H9 (cell line): ENCODE measurements at regions not wholly inside any gene's neighbourhood (a gene's known extent, or its start where the extent isn't known, plus 50 kb on each side); places are given as distances from the start of the nearest gene placed in this dataset.

Experiments used
- DNase-seq: peaks from one replicate; pipeline ENCODE4 v3.0.0-alpha.2; 2017
- H2AFZ ChIP-seq: one replicate; pipeline ENCODE4 v1.6.1; 2013; ENCODE audit warnings: mild to moderate bottlenecking, low read length, control low read depth, moderate library complexity
- H2AK5ac ChIP-seq: 2 replicates; pipeline ENCODE4 v1.6.1; 2013; ENCODE audit warnings: low read length, control low read depth, mixed read lengths; ENCODE audit not compliant: insufficient read length
- H2BK120ac ChIP-seq: one replicate; pipeline ENCODE4 v1.6.1; 2013; ENCODE audit warnings: low read depth, mild to moderate bottlenecking, low read length, control low read depth, inconsistent platforms; ENCODE audit not compliant: poor library complexity, severe bottlenecking
- H2BK12ac ChIP-seq: 2 replicates; pipeline ENCODE4 v1.6.1; 2013; ENCODE audit warnings: low read length, control low read depth, mixed read lengths, low read depth; ENCODE audit not compliant: insufficient read length
- H2BK15ac ChIP-seq: 2 replicates; pipeline ENCODE4 v1.6.1; 2013; ENCODE audit warnings: low read depth, low read length, control low read depth
- H2BK20ac ChIP-seq: one replicate; pipeline ENCODE4 v1.6.1; 2013; ENCODE audit warnings: low read depth, mild to moderate bottlenecking, low read length, control low read depth, inconsistent platforms; ENCODE audit not compliant: poor library complexity, severe bottlenecking
- H2BK5ac ChIP-seq: 2 replicates; pipeline ENCODE4 v1.6.1; 2013; ENCODE audit warnings: low read length, control low read depth, mixed read lengths; ENCODE audit not compliant: insufficient read length
- H3K14ac ChIP-seq: 2 replicates; pipeline ENCODE4 v1.6.1; 2013; ENCODE audit warnings: low read length, control low read depth; ENCODE audit not compliant: insufficient read depth
- H3K18ac ChIP-seq: 2 replicates; pipeline ENCODE4 v1.6.1; 2013; ENCODE audit warnings: low read depth, mild to moderate bottlenecking, mixed read lengths, low read length, control low read depth; ENCODE audit not compliant: insufficient read length
- H3K23ac ChIP-seq: 2 replicates; pipeline ENCODE4 v1.6.1; 2013; ENCODE audit warnings: low read length, control low read depth, mixed read lengths, low read depth; ENCODE audit not compliant: insufficient read length
- H3K23me2 ChIP-seq: 2 replicates; pipeline ENCODE4 v1.6.1; 2013; ENCODE audit warnings: low read depth, mild to moderate bottlenecking, mixed read lengths, low read length, control low read depth; ENCODE audit not compliant: insufficient read length, poor library complexity, severe bottlenecking
- H3K27ac ChIP-seq: 2 replicates; pipeline ENCODE4 v1.5.1; 2013; ENCODE audit warnings: low read length, control low read depth, mixed read lengths, low read depth; ENCODE audit not compliant: insufficient read length
- H3K27me3 ChIP-seq: 2 replicates; pipeline ENCODE4 v1.6.1; 2013; ENCODE audit warnings: low read length, control low read depth, inconsistent platforms; ENCODE audit not compliant: insufficient read depth
- H3K4ac ChIP-seq: 2 replicates; pipeline ENCODE4 v1.6.1; 2013; ENCODE audit warnings: low read depth, mild to moderate bottlenecking, control low read depth, inconsistent platforms, low read length, moderate library complexity
- H3K4me1 ChIP-seq: 2 replicates; pipeline ENCODE4 v1.6.1; 2013; ENCODE audit warnings: low read length, control low read depth, inconsistent platforms; ENCODE audit not compliant: insufficient read depth
- H3K4me2 ChIP-seq: 2 replicates; pipeline ENCODE4 v1.6.1; 2013; ENCODE audit warnings: low read length, control low read depth, mixed read lengths; ENCODE audit not compliant: insufficient read length, insufficient read depth
- H3K56ac ChIP-seq: 2 replicates; pipeline ENCODE4 v1.6.1; 2013; ENCODE audit warnings: low read depth, mild to moderate bottlenecking, mixed read lengths, low read length, control low read depth; ENCODE audit not compliant: insufficient read length
- H3K79me1 ChIP-seq: 2 replicates; pipeline ENCODE4 v1.6.1; 2013; ENCODE audit warnings: low read depth, mild to moderate bottlenecking, moderate library complexity, low read length, control low read depth, inconsistent platforms; ENCODE audit not compliant: insufficient read depth, poor library complexity, severe bottlenecking
- H3K79me2 ChIP-seq: 2 replicates; pipeline ENCODE4 v1.6.1; 2013; ENCODE audit warnings: low read length, control low read depth, inconsistent platforms; ENCODE audit not compliant: insufficient read depth
- H3K9ac ChIP-seq: 2 replicates; pipeline ENCODE4 v1.6.1; 2013; ENCODE audit warnings: low read length, control low read depth, mixed read lengths; ENCODE audit not compliant: insufficient read length; ENCODE audit errors: extremely low read depth
- H3K9me3 ChIP-seq: one replicate; pipeline ENCODE4 v1.6.1; 2013; ENCODE audit warnings: low read depth, low read length, inconsistent platforms; ENCODE audit not compliant: control insufficient read depth
- H3T11ph ChIP-seq: one replicate; pipeline ENCODE4 v1.6.1; 2013; ENCODE audit warnings: mild to moderate bottlenecking, low read length, control low read depth, inconsistent platforms
- H4K20me1 ChIP-seq: one replicate; pipeline ENCODE4 v1.6.1; 2013; ENCODE audit not compliant: control insufficient read depth, insufficient read length, insufficient read depth
- H4K5ac ChIP-seq: 2 replicates; pipeline ENCODE4 v1.6.1; 2013; ENCODE audit warnings: low read depth, mild to moderate bottlenecking, mixed read lengths, low read length, control low read depth; ENCODE audit not compliant: insufficient read length
- H4K8ac ChIP-seq: replicated peaks from 2 replicates; pipeline ENCODE4 v1.6.1; 2013; ENCODE audit warnings: low read length, control low read depth, mixed read lengths, low read depth; ENCODE audit not compliant: insufficient read length
- H4K91ac ChIP-seq: 2 replicates; pipeline ENCODE4 v1.6.1; 2013; ENCODE audit warnings: low read depth, mild to moderate bottlenecking, moderate library complexity, mixed read lengths, low read length, control low read depth; ENCODE audit not compliant: insufficient read length
- H3K27ac Mint-ChIP-seq, 3 experiments: 2 replicates in 2 of 3; 3 replicates in 1 of 3; pipeline ENCODE4 v1.8.0; 2020 to 2021; ENCODE audit warnings: mixed read lengths in 3 of 3, mild to moderate bottlenecking in 1 of 3, moderate library complexity in 1 of 3
- H3K27me3 Mint-ChIP-seq: 2 replicates; pipeline ENCODE4 v1.8.0; 2021; ENCODE audit warnings: low read depth, mild to moderate bottlenecking, moderate library complexity, mixed read lengths
- H3K36me3 Mint-ChIP-seq, 3 experiments: 2 replicates in 2 of 3; 3 replicates in 1 of 3; pipeline ENCODE4 v1.8.0; 2020 to 2021; ENCODE audit warnings: low read depth in 3 of 3, mixed read lengths in 3 of 3; ENCODE audit not compliant: insufficient read depth in 1 of 3
- H3K4me1 Mint-ChIP-seq, 2 experiments: 2 replicates each; pipeline ENCODE4 v1.8.0; 2020; ENCODE audit warnings: mixed read lengths in 2 of 2
- H3K4me3 Mint-ChIP-seq, 2 experiments: 2 replicates in 1 of 2; 3 replicates in 1 of 2; pipeline ENCODE4 v1.8.0; 2020 to 2021; ENCODE audit warnings: mild to moderate bottlenecking in 2 of 2, mixed read lengths in 2 of 2, moderate library complexity in 1 of 2
- H3K9me3 Mint-ChIP-seq, 2 experiments: 2 replicates in 1 of 2; 3 replicates in 1 of 2; pipeline ENCODE4 v1.8.0; 2020; ENCODE audit warnings: mild to moderate bottlenecking in 2 of 2, mixed read lengths in 2 of 2, moderate library complexity in 1 of 2
- WGBS: extraction: QIAGEN DNeasy Blood & Tissue Kit; methylation state at CpG from one replicate; pipeline ENCODE4 v1.1.7; 2013; ENCODE audit warnings: missing lambda C conversion rate, low lambda C conversion rate, mixed read lengths; ENCODE audit not compliant: insufficient read length; ENCODE audit errors: extremely low coverage; 5-methylcytosine and 5-hydroxymethylcytosine counted together
- TF ChIP-seq, protein P1 (sequence below): fragments of 200-600 bp; sonication (generic); conservative IDR thresholded peaks from 3 replicates; pipeline ENCODE4 v1.8.0; 2021; ENCODE audit warnings: antibody characterized with exemption, mild to moderate bottlenecking

DNA sequence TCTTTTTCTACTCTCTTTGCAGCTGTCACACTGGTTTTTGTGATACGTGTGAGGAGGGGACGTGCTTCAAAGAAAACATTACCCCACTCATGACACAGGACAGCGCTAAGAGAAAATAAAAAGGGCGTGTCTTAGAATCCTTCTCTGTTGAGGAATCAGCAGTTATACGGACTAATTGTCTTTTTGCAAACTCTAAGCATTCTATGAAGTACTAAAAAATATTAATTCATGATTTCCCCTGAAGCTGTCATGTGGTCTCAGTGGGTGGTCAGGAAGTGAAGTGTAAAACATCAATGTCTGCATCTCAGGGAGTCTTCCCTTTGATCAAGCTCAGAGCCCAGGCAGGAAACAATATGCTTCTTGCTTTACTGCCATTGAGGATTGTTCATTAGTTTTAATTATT, 117.5 kb upstream of the CRBN start:
- Histone ChIP-seq H3K23ac (no peak overlapping the region), H2BK120ac (no peak overlapping the region), H2BK15ac (no peak overlapping the region), H3K23me2 (no peaks in the 10 kb centered on the region), H4K91ac (no peak overlapping the region), H3K79me1 (no peaks in the 10 kb centered on the region), H3K9ac (no peak overlapping the region), H2BK12ac (no peak overlapping the region), H3K18ac (no peak overlapping the region), H2BK5ac (no peak overlapping the region), H2AK5ac (no peak overlapping the region), H3K27me3 (no peaks in the 10 kb centered on the region), H3K4me1 (peaks cover 5% of the 10 kb centered on the region; the same call in 1 of the 2 replicates), H3K79me2 (no peaks in the 10 kb centered on the region), H3K9me3 (no peaks in the 10 kb centered on the region), H4K8ac (no peak overlapping the region), H3K56ac (no peak overlapping the region), H3K4me2 (no peak overlapping the region), H4K5ac (no peak overlapping the region), H4K20me1 (no peaks in the 10 kb centered on the region), H2AFZ (no peak overlapping the region), H3T11ph (no peak overlapping the region), H3K14ac (no peak overlapping the region), H2BK20ac (no peak overlapping the region), H3K27ac (no peak overlapping the region), H3K4ac (no peak overlapping the region)
- Mint-ChIP-seq H3K4me1 (peaks cover 0 to 6% of the 10 kb centered on the region in 2 experiments; a peak in 2 of 4 replicates), H3K9me3 (peaks cover 4% of the 10 kb centered on the region in 2 experiments; a peak in 4 of 5 replicates), H3K36me3 (no peaks in the 10 kb centered on the region; a peak in 1 of 7 replicates), H3K27ac (no peak overlapping the region), H3K27me3 (no peaks in the 10 kb centered on the region), H3K4me3 (no peak overlapping the region)
- TF ChIP-seq, protein P1, sequence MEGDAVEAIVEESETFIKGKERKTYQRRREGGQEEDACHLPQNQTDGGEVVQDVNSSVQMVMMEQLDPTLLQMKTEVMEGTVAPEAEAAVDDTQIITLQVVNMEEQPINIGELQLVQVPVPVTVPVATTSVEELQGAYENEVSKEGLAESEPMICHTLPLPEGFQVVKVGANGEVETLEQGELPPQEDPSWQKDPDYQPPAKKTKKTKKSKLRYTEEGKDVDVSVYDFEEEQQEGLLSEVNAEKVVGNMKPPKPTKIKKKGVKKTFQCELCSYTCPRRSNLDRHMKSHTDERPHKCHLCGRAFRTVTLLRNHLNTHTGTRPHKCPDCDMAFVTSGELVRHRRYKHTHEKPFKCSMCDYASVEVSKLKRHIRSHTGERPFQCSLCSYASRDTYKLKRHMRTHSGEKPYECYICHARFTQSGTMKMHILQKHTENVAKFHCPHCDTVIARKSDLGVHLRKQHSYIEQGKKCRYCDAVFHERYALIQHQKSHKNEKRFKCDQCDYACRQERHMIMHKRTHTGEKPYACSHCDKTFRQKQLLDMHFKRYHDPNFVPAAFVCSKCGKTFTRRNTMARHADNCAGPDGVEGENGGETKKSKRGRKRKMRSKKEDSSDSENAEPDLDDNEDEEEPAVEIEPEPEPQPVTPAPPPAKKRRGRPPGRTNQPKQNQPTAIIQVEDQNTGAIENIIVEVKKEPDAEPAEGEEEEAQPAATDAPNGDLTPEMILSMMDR = no peak
- WGBS = no CpG with 5 or more reads among the region's 5 CpGs
- DNase-seq = no peak
